IPS-11a (cell line): ENCODE measurements at regions not wholly inside any gene's neighbourhood (a gene's known extent, or its start where the extent isn't known, plus 50 kb on each side); places are given as distances from the start of the nearest gene placed in this dataset.
"Not testable (repeated sequence)": the region's sequence is repeated elsewhere in the genome, so short reads cannot be mapped to it uniquely, and the experiment has no call there.

ENCODE experiments used
- H3K4me3 ChIP-seq: one replicate; pipeline ENCODE4 v1.5.1; 2013; ENCODE audit warnings: low read depth, low read length, control low read depth

DNA sequence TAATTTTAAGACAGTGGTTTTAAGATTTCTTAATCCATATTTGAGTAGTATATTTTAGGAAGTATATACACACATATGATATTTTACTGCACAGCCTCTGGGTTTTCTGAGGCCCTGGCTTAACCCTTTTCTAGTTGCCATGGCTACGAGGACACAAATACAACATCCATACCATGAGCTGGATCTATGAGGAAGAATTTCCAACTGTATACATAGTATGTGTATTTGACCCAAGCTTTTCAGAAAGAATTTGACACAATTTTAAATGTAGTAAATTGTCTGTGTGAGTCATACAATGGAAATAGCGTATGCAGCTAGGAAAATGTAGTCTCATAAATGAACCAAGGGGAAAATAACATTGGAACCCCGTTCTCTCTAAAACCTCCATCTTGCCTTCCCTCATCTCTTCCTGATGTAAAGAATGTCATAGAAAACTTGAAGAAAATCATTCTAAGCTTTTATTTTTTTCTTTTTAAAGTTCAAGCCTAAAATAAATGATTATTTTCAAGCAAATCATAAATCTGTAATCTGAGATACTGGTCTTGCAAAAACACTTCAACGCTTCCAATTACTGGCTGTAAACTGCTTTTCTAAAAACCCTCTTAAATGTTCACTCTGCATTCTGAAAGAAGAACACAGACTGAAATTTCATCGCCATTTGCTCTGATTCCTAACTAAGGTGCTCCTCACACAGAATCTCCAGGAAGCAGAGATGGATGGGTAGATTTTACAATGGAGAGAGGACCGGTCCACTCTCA, 172.4 kb downstream of the LACC1 start:
- H3K4me3 ChIP-seq: no peak overlapping the region

DNA sequence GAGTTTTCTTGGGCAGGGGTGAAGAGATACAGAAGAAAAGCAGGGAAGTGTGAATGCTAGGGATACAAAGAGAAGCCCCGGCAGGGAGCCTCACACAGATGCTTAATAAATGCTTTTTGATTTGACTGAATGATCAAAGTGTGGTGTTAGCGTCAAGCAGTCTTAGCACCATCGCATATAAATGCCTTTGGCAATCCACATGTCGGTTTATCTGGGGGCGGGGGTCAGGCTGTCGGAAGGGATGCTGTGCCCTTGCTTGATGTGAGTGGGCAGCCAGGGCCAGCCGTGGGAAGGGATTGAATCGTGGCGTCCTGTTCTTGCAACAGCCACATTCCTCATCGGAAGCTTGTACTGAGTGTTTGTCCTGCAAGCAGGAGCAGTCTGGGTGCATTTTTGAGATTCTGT, 173.1 kb downstream of the LACC1 start:
- no peak overlapping the region for H3K4me3 ChIP-seq

DNA sequence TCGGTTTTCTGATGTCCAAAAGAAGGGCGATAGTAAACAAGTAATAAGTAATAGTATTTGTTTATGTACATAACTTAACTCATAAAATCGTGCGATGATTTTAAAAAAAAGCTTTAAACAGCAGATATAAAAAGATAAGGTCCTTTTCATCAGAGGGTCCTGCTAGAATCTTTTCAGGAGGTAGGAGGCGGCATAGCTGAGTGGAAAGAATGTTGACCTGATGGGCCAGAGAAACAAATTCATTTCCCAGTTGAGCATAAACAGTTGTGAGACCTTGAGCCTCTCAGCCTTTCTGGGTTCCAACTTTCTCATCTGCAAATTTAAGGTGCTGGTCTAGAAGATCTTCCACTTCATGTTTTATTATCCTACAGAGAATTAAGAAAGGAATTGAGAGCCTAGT, 173.5 kb downstream of the LACC1 start:
- H3K4me3 ChIP-seq: no peak overlapping the region

DNA sequence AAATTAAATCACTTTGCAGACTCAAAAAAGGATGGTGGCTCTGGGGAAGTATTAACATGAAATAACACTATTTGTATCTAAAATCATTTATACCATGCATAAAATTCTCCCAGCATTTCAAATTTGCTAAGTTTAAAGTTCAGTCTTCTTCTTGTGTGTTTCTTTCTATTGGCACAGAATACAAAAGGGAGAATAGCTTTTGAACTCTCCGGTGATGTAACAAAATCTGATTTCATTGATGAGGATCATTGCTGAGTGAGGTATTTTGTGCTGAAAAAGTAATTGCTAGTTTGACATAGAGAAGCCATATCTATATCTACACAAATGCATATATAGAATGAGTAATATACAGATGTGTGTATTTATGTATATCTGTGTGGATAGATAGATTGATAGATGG, 174.8 kb downstream of the LACC1 start:
- no peak overlapping the region for H3K4me3 ChIP-seq

DNA sequence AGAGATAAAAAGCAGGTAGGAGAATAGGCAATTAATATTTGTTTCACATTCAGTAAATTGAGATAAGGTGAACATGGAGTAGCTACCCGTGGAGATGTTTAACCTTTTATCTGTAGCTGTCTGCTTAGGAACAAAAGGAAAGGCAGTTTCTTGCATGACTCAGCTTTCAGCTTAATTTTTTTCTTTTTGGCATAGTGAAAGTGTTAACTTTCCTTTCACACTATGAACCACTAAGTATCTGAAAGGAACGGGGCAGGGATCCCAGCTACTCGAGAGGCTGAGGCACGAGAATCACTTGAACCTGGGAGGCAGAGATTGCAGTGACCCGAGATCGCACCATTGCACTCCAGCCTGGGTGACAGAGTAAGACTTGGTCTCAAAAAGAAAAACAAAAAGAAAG, 176.0 kb downstream of the LACC1 start:
- not testable (repeated sequence) for H3K4me3 ChIP-seq

DNA sequence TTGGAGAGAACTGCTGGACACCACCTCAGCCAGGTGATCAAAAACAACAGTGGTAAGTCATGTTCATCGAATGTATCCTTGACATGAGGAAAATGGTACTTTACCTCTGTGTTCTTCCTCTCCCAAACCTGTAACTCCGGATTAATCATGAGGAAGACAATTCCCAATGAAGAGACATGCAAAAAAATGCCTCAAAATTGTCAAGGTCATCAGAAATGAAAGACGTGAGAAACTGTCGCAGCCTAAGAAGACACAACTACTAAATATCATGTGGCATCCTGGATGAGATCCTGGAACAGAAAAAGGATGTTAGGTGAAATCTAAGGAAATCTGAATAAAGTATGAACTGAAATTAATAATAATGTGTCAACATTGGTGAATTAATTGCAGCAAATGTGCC, 178.4 kb downstream of the LACC1 start:
- no peak overlapping the region for H3K4me3 ChIP-seq

DNA sequence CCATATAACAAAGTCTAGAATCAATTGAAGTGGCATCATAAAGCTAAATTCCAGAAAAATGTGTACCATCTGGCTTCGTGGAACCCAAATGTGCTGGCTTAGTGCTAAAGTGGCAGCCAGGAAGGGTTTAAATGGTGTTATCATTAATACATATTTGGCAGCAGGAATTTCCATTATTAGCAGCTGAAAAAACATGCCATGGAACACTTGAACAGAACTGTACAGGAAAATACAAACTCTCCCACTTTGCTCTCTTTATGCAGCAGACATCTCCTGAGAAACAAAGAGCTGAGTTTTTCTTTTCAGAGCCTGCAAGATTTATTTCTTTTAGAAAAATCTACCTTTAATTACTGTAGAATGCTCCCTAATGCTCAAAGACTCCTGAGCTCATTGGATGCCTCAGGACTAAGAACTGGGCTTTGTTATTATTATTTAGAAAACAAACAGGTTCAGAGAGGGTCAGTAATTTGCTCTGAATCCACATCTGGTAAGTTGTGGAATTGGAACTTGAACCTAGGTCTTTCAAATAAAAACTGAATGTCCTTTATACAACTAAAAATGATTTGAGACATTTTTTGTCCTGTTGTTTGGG, 179.0 kb downstream of the LACC1 start:
- H3K4me3 ChIP-seq: no peak overlapping the region

DNA sequence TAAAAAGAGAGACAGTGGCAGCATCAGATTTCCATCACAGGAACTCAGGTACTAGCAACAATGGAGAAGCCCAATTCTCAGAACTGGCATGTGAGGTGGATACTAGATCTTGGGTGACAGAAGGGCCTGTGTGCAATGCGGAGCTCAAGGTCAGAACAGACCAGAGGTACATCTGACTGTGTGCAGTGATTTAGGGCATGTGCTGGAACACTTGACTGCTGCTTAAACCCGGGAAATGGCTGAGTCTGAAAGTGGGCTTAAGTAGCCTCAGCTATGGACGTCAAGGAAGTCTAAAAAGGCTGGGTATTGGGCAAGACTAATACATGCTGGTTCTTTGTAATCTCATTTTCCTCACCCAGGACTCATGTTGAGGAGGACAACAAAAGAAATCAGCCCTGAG, 182.2 kb downstream of the LACC1 start:
- H3K4me3 ChIP-seq: no peak overlapping the region

DNA sequence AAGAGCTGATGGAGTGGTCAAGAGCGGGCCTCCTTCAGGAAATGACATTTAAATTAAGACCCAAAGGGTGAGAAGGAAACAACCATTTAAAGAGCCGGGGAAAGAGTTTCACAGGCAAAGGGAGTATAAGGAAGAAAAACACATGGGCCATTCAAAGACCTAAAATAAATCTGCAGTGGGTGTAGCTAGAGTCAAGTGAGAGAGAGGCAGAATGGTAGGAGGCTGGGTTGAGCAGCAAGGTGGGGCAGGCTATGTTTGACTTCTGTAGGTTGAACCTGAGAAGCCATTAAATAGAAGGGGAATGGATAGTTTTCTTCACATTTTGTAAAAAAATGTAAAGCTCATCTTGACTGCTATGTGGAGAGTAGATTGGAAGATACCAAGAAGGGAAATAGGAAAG, 183.8 kb downstream of the LACC1 start:
- H3K4me3 ChIP-seq: no peak overlapping the region

DNA sequence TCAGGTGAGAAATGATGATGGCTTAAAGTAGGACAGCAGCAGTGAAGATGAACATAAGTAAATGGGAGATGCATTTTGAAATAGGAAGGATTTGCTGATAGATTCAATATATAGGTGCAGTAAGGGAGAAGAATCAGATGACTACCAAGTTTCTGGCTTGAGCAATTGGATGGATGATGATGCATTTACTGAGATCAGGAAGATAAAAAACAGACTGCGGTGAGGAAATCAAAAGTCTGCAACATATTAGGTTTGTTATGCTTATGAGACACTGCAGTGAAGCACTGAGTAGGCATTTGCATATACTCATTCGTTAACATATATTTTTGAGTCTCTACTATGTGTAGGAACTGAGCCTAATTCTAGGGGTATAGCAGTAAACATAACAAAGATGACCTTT, 184.2 kb downstream of the LACC1 start:
- H3K4me3 ChIP-seq: no peak overlapping the region

DNA sequence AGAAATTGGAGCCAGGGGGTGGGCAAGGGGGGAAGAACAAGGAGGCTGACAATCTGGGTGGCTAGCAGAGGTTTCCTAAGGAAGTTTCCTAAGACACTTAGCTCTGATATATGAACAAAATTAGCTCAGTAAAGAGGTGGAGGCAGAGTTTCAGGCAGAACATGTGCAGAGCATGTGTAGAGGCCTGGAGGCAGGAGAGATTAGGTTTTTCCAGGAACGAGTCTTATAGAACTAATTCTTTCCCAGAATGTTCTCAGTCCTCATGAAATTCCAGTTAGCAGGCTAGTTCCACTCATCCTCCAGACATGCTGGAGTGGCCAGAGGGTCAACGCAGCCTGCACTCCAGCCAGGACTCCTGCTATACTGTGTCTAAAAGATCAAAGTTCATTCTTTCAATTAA, 184.7 kb downstream of the LACC1 start:
- no peak overlapping the region for H3K4me3 ChIP-seq

DNA sequence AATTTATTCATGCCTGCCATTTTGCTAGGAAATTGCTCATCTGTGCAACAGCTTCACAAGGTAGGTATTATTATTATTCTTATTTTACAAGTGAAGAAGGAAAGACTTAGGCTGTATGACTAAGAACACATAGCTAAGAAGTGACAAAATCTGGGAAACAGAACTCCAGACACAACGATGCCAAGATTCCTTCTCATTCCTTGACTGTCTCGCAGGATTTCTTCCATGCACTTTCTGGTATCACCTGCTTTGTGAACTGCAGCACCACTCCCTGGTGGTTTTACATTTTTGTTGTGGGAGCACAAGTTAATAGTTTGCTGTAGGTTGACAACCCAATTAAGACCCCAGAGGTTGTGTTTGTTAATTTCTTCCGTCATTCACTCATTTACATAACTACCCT, 188.5 kb downstream of the LACC1 start:
- H3K4me3 ChIP-seq: no peak overlapping the region

DNA sequence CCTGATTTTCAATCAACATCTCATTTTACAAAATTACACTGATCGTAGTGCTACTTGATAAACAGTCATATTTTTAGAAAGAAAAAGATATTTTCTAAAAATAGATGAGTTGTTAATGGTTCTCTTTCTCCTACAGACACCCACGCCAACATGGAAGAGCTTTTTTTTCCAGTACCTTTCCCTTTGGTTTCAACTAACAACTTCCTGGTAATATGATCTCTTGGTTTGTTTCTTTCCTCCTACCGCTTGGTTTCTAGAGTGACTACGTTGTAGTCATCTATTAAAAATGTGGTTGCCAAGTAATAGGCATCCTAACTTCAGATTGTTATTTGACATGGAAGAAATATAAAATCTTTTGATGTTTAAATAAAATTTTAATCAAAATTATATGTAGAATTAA, 189.0 kb downstream of the LACC1 start:
- H3K4me3 ChIP-seq: no peak overlapping the region

DNA sequence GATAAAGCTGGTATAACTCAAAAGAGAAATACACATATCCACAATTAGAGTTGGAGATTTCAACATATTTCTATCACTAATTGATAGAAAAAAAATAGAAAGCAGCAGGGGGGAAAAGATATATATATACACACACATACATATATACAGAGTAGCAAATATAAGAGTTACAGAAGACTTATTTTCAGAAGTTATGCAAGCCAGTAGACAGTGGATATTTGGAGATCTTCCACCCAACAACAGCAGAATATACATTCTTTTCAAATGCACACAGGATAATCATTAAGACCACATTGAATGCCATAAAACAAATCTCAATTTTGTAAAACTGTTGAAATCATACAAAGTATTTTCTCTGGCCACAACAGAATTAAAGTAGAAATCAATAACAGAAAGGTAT, 192.8 kb downstream of the LACC1 start:
- H3K4me3 ChIP-seq: no peak overlapping the region

DNA sequence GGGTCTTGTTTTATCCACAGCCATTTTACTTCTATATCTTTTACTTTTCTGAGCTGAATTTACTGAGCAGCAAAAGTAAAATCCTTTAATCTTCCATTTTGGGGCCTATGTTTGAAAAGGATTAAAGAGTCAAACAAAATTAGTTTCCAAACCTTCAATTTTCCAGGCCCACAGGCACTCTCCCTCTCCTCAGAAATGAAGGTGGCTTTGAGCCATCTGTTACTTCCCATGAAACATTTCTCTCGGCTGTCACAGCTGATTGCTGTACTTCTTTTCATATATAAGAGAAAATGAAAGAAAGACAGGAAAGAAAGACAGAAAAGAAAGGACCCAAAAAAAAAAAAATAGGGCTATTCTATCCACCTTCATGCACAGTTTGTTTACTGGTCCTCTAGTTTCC, 194.9 kb downstream of the LACC1 start:
- H3K4me3 ChIP-seq: no peak overlapping the region

DNA sequence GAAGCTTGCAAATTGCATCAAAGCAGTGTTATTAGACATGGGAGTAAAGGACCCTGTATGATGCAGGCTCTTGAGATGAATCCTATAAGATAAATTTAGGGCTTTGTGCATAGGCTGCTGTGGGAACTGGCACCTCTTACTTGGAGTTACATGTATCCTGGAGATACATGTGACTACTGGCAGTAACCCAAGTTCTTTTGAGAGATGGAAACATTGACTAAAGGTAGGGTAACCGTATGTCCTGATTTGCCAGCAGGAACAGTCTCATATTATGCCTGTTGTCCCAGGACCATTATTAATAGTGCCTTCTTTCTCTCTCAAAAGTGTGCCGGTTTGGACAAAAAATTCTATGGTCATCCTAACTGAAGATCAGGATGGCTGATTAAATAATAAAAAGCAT, 195.4 kb downstream of the LACC1 start:
- H3K4me3 ChIP-seq: no peak overlapping the region

DNA sequence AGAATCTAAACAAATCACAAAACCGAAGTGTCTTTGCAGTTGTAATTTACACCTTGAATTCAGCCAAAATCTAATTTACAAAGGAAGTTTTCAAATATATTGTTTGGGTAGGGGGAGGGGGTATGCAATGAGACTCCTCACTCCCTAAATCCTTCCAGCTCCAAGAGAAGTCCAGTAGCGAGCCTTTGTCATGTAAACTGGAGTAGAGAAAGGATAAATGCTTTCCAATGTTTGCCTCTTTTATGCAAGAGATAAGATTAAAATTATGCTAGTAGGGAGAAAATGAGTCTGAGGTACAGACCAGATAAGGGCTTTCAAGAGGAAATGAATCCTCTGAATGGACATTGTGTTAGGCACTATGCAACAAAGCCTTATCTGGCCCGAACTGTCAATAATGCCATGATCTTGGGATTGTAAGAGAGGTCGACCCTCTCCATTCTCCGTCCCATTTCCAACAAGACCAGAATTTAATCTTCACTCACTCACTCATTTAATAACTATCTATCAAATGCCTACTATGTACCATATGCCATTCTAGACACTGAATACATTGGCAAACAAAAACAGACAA, 199.2 kb downstream of the LACC1 start:
- no peak overlapping the region for H3K4me3 ChIP-seq

DNA sequence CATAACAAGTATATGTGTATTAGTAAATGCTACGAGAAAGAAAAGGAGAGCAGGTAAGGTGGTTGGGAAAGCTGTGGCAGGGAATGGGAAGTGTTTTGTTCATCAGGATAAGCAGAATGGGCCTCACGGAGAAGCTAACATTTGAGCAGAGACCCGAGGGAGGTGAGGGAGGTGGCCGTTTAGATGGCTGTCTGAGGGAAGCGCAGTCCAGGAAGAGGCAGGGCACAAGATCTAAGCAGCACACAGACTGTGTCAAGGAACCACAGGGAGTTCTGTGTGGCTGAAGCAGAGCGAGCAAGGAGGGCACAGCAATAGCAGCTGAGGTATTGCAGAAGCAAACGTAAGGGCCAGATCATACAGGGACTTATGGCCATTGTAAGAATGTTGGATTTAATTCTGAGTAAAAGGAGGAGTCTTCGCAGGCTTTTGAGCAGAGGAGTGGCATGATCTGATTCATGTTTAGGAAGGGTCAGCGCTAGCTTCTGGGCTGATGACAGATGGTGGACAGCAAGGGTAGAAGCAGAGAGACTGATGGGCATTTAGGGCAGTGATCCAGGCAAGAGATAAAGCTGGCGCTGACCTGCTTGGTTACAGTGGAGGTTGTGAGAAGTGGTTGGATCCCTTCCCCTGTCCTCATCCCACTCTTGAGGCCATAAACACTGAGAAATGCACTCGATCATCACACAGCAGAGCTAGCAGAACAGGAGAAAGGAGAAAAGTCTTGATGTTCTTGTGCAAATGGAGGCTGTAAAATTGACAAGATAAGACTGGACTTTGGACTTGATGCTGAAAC, 199.9 kb downstream of the LACC1 start:
- no peak overlapping the region for H3K4me3 ChIP-seq

DNA sequence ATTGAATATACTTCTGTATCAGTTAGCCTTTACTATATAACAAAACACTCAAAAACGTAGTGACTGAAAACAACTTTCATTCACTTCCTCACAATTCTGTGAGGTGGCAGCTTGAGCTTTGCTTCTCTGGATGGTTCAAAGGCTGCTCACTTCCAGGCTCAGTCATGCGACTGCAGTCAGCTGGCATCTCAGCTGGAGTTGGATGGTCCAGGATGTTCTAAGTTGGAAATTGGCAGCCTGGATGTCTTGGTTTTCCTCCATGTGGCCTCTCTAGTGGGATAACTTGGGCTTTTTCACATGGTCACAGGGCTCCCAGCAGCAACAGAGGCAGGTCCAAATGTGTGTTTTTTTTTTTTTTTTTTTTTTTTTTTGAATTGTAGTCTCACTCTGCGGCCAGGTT, 204.4 kb downstream of the LACC1 start:
- H3K4me3 ChIP-seq: no peak overlapping the region

DNA sequence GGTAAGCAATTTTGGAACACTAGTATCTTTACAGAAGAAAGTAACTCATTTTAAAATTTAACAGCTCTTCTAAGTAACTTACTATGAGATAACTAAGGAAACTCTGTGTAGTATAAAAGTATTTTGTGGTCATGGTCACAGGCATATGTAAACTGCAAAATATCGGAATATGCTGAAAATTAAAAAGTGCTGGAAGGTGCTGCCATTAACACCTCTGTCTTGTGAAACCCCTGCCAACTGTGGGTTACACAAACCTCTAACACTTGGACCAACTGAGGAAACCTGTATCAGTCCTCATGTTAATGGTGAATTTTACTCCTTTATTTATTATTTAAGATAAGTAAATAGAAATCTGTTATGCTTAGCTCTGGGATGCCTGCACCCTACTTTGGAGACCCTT, 206.7 kb downstream of the LACC1 start:
- no peak overlapping the region for H3K4me3 ChIP-seq

DNA sequence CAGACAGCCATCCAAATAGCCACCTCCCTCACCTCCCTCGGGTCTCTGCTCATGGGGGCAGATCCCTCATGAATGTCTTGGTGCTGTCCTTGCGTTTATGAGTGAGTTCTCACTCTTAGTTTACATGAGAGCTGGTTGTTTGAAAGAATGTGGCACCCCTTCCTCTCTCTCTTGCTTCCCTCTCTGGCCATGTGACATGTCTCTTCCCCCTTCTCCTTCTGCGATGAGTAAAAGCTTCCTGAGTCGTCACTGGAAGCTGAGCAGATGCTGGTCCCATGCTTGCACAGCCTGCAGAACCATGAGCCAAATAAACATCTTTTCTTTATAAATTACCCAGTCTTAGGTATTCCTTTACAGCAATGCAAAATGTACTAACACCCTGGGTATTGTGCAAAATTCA, 208.7 kb downstream of the LACC1 start:
- no peak overlapping the region for H3K4me3 ChIP-seq

DNA sequence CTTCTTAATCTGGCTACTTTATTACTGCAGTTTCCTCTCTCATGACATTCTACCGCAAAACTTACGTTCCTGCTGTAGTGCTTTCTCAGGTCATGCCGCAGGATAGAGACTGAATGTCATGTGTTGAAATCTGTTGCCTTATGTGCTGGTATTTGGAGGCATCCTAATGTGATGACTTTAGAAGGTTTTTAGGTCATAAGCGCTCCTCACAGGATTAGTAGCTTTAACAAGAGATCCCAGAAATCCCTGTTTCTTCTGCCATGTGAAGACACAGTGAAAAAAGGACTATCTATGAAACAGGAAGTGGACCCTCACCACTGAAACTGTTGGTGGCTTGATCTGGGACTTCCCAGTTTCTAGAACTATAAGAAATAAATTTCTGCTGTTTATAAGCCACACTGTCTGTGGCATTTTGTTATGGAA, 209.3 kb downstream of the LACC1 start:
- no peak overlapping the region for H3K4me3 ChIP-seq
